Progenitor cell of endocrine pancreas (in vitro differentiated cells): ENCODE measurements at regions not wholly inside any gene's neighbourhood (a gene's known extent, or its start where the extent isn't known, plus 50 kb on each side); places are given as distances from the start of the nearest gene placed in this dataset.
"Not testable (repeated sequence)": the region's sequence is repeated elsewhere in the genome, so short reads cannot be mapped to it uniquely, and the experiment has no call there.

Experiments used
- DNase-seq: peaks from one replicate; pipeline ENCODE4 v3.0.0; 2021; ENCODE audit warnings: low spot score; ENCODE audit not compliant: unreplicated experiment
- H3K27ac Mint-ChIP-seq: 2 replicates; pipeline ENCODE4 v1.8.0; 2021; ENCODE audit warnings: mild to moderate bottlenecking, moderate library complexity, mixed read lengths
- H3K27me3 Mint-ChIP-seq: 2 replicates; pipeline ENCODE4 v1.8.0; 2021; ENCODE audit warnings: mixed read lengths
- H3K36me3 Mint-ChIP-seq: 2 replicates; pipeline ENCODE4 v1.8.0; 2022; ENCODE audit warnings: mixed read lengths; ENCODE audit not compliant: insufficient read depth
- H3K4me1 Mint-ChIP-seq: 2 replicates; pipeline ENCODE4 v1.8.0; 2021; ENCODE audit warnings: low read depth, mixed read lengths
- H3K4me3 Mint-ChIP-seq: 2 replicates; pipeline ENCODE4 v1.8.0; 2021; ENCODE audit warnings: low read depth, mild to moderate bottlenecking, moderate library complexity, mixed read lengths
- H3K9me3 Mint-ChIP-seq: 2 replicates; pipeline ENCODE4 v1.8.0; 2021; ENCODE audit warnings: low read depth, mixed read lengths
- TF ChIP-seq, protein P1 (sequence below): fragments of 200-600 bp; sonication (generic); IDR thresholded peaks from one replicate; pipeline ENCODE4 v1.5.0; 2021; ENCODE audit warnings: antibody characterized with exemption, mild to moderate bottlenecking; ENCODE audit not compliant: unreplicated experiment

GRCh38 chr6:164751395-164751794 is 558.0 kb downstream of the C6orf118 start:
- Mint-ChIP-seq H3K4me1 (peaks cover 4% of the 10 kb centered on the region), H3K27ac (no peak overlapping the region), H3K36me3 (no peaks in the 10 kb centered on the region), H3K4me3 (no peak overlapping the region), H3K27me3 (peaks cover 13% of the 10 kb centered on the region), H3K9me3 (no peaks in the 10 kb centered on the region)
- TF ChIP-seq, protein P1, sequence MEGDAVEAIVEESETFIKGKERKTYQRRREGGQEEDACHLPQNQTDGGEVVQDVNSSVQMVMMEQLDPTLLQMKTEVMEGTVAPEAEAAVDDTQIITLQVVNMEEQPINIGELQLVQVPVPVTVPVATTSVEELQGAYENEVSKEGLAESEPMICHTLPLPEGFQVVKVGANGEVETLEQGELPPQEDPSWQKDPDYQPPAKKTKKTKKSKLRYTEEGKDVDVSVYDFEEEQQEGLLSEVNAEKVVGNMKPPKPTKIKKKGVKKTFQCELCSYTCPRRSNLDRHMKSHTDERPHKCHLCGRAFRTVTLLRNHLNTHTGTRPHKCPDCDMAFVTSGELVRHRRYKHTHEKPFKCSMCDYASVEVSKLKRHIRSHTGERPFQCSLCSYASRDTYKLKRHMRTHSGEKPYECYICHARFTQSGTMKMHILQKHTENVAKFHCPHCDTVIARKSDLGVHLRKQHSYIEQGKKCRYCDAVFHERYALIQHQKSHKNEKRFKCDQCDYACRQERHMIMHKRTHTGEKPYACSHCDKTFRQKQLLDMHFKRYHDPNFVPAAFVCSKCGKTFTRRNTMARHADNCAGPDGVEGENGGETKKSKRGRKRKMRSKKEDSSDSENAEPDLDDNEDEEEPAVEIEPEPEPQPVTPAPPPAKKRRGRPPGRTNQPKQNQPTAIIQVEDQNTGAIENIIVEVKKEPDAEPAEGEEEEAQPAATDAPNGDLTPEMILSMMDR, result no peak
- DNase-seq, result no peak

- Mint-ChIP-seq H3K36me3 (no peaks in the 10 kb centered on the region), H3K9me3 (no peaks in the 10 kb centered on the region), H3K27ac (no peak overlapping the region), H3K27me3 (peaks cover 13% of the 10 kb centered on the region), H3K4me1 (peaks cover 4% of the 10 kb centered on the region), H3K4me3 (no peak overlapping the region)
- no peak for DNase-seq
- TF ChIP-seq, protein P1, result no peak
Observed at GRCh38 chr6:164750128-164750527, 559.3 kb downstream of the C6orf118 start.

- Mint-ChIP-seq H3K9me3 (no peaks in the 10 kb centered on the region), H3K27me3 (peaks cover 13% of the 10 kb centered on the region), H3K4me3 (no peak overlapping the region), H3K36me3 (no peaks in the 10 kb centered on the region), H3K4me1 (peaks cover 4% of the 10 kb centered on the region), H3K27ac (no peak overlapping the region)
- TF ChIP-seq, protein P1, result no peak
- no peak for DNase-seq
Observed at GRCh38 chr6:164749221-164750064, 560.0 kb downstream of the C6orf118 start.

DNA sequence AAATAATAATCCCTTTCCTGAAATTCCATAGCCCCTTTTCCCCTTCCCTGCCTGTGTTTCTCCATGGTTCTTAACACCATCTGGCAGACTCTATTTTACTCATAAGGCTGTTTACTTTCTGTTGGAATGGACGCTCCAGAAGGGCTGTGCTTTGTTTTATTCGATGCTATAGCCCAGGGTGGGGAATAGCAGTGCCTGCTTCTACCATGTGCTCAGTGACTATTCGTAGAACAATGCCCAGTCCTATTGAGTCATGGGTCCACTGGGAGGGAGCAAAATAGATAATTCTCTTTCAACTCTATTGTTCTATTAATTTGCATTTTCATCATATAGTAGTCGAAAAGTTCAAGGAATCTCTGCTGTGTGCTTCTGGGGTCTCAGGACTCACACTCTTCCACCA is 565.1 kb downstream of the C6orf118 start:
- H3K9me3 Mint-ChIP-seq, result peaks cover 3% of the 10 kb centered on the region
- H3K36me3 Mint-ChIP-seq, result no peaks in the 10 kb centered on the region
- no peak for DNase-seq
- peaks cover 2% of the 10 kb centered on the region for H3K4me1 Mint-ChIP-seq
- H3K27me3 Mint-ChIP-seq, result peaks cover 1% of the 10 kb centered on the region
- H3K27ac Mint-ChIP-seq, result no peak overlapping the region
- no peak overlapping the region for H3K4me3 Mint-ChIP-seq
- TF ChIP-seq, protein P1, result no peak

DNA sequence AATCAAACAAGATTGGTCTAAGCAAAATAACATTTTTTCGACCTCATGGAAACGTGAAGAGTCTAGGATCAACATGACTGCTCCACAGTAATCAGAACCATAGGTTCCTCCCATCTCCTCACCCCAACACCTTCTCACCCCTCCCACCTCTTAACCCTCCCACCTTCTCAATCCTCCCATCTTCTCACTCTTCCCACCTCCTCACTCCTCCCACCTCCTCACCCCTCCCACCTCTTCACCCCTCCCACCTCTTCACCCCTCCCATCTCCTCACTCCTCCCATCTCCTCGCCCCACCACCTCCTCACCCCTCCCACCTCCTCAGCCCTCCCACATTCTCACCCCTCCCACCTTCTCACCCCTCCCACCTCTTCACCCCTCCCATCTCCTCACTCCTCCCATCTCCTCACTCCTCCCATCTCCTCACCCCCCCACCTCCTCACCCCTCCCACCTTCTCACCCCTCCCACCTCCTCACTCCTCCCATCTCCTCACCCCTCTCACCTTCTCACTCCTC is 567.4 kb downstream of the C6orf118 start:
- H3K4me1 Mint-ChIP-seq, result no peaks in the 10 kb centered on the region
- no peak for DNase-seq
- no peaks in the 10 kb centered on the region for H3K36me3 Mint-ChIP-seq
- no peak overlapping the region for H3K4me3 Mint-ChIP-seq
- H3K27ac Mint-ChIP-seq, result no peak overlapping the region
- TF ChIP-seq, protein P1, result no peak
- peaks cover 6% of the 10 kb centered on the region for H3K9me3 Mint-ChIP-seq
- no peaks in the 10 kb centered on the region for H3K27me3 Mint-ChIP-seq

DNA sequence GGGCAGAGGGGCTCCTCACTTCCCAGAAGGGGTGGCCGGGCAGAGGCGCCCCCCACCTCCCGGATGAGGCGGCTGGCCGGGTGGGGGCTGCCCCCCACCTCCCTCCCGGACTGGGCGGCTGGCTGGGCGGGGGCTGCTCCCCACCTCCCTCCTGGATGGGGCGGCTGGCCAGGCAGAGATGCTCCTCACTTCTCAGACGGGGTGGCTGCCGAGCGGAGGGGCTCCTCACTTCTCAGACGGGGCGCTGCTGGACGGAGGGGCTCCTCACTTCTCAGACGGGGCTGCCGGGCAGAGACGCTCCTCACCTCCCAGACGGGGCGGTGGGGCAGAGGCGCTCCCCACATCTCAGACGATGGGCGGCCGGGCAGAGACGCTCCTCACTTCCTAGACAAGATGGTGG is 573.3 kb downstream of the C6orf118 start:
- H3K9me3 Mint-ChIP-seq, result peaks cover 12% of the 10 kb centered on the region
- H3K4me3 Mint-ChIP-seq, H3K27me3 Mint-ChIP-seq, H3K4me1 Mint-ChIP-seq, DNase-seq, H3K27ac Mint-ChIP-seq, H3K36me3 Mint-ChIP-seq: not testable (repeated sequence)
